Uterus (tissue), 2 donors: ENCODE measurements at regions not wholly inside any gene's neighbourhood (a gene's known extent, or its start where the extent isn't known, plus 50 kb on each side); places are given as distances from the start of the nearest gene placed in this dataset.

ENCODE experiments used
- POLR2A ChIP-seq, 2 donors: fragments of 450-650 bp; IDR thresholded peaks; one replicate each; pipeline ENCODE4 v1.6.1; 2016; ENCODE audit warnings: antibody characterized with exemption in 2 of 2, mild to moderate bottlenecking in 1 of 2, moderate library complexity in 1 of 2
- TF ChIP-seq, protein P1 (sequence below), 4 experiments: fragments of 200-600 bp in 2 of 4; fragments of 450-650 bp in 2 of 4; sonication (generic) in 2 of 4; IDR thresholded peaks; one replicate each; pipeline ENCODE4 v1.5.1; 2016 to 2019; ENCODE audit warnings: antibody characterized with exemption in 4 of 4, mild to moderate bottlenecking in 2 of 4, moderate library complexity in 1 of 4

DNA sequence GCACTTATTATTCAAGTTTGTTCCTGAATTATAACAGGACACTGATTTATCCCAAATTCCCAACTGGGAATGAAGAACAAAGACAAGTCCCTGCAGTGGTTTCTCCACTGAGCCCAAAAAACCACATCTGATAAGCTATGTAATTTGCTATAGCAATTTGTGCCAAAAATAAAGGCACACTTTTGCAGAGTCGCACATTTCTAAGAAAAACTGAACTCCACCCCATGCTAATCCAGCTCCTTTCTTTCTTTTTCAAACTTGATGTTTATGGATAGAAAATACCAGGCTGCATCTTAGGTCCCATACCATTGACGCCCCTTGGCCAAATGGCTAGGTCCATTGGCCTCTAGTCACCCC is 170.2 kb upstream of the CITED2 start:
- TF ChIP-seq, protein P1, sequence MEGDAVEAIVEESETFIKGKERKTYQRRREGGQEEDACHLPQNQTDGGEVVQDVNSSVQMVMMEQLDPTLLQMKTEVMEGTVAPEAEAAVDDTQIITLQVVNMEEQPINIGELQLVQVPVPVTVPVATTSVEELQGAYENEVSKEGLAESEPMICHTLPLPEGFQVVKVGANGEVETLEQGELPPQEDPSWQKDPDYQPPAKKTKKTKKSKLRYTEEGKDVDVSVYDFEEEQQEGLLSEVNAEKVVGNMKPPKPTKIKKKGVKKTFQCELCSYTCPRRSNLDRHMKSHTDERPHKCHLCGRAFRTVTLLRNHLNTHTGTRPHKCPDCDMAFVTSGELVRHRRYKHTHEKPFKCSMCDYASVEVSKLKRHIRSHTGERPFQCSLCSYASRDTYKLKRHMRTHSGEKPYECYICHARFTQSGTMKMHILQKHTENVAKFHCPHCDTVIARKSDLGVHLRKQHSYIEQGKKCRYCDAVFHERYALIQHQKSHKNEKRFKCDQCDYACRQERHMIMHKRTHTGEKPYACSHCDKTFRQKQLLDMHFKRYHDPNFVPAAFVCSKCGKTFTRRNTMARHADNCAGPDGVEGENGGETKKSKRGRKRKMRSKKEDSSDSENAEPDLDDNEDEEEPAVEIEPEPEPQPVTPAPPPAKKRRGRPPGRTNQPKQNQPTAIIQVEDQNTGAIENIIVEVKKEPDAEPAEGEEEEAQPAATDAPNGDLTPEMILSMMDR (IDR thresholded peaks at IDR 0.05), result no peak
- TF ChIP-seq POLR2A (IDR thresholded peaks at IDR 0.05), result no peak
